Endothelial cell of umbilical vein (primary cell): ENCODE measurements at regions not wholly inside any gene's neighbourhood (a gene's known extent, or its start where the extent isn't known, plus 50 kb on each side); places are given as distances from the start of the nearest gene placed in this dataset.

Experiments
- BruUV-seq: library from RNA; stranded (reverse); fragments of 400-500 nt; replicated peaks from 2 replicates; lab custom pipeline; 2021; lab: Mats Ljungman, UMichigan
- CTCF ChIA-PET: fragments of 300-600, 350-600 bp; sonication (Branson Sonifier 250); formaldehyde crosslinking; loops from one replicate; lab custom pipeline; 2021; ENCODE audit warnings: antibody characterized with exemption, inconsistent platforms; lab: Charles Lee
- POLR2A ChIA-PET: fragments of 300-600, 350-600 bp; sonication (Branson Sonifier 250); formaldehyde crosslinking; loops from one replicate; lab custom pipeline; 2021; ENCODE audit warnings: antibody characterized with exemption, inconsistent platforms; lab: Charles Lee
- DNase-seq: peaks from one replicate; pipeline ENCODE4 v3.0.0-alpha.2; 2011; ENCODE audit warnings: low read depth, low spot score
- FAIRE-seq: peaks from 2 replicates; lab custom pipeline; 2011; peaks lifted over from hg19 to GRCh38; lab: Jason Lieb, UNC
- H2AFZ ChIP-seq: 2 replicates; pipeline ENCODE4 v1.6.0; 2012; ENCODE audit warnings: low read depth, low read length, control low read depth, inconsistent platforms
- H3K27ac ChIP-seq: 2 replicates; pipeline ENCODE4 v1.5.1; 2011; ENCODE audit warnings: low read depth, mild to moderate bottlenecking, control low read depth, low read length, moderate library complexity; ENCODE audit not compliant: insufficient read depth
- H3K27me3 ChIP-seq, 2 experiments: 2 replicates each; pipeline versions ENCODE4 v1.6.0 to v1.6.1; 2011; ENCODE audit warnings: low read length in 2 of 2, mixed read lengths in 1 of 2; ENCODE audit not compliant: control insufficient read depth in 2 of 2, insufficient read depth in 2 of 2
- H3K36me3 ChIP-seq, 2 experiments: 2 replicates in 1 of 2; 3 replicates in 1 of 2; pipeline ENCODE4 v1.5.1; 2011; ENCODE audit warnings: low read length in 2 of 2, mild to moderate bottlenecking in 1 of 2, moderate library complexity in 1 of 2; ENCODE audit not compliant: control insufficient read depth in 2 of 2, insufficient read depth in 2 of 2; ENCODE audit errors: extremely low read depth in 1 of 2
- H3K4me1 ChIP-seq: 3 replicates; pipeline ENCODE4 v1.5.1; 2011; ENCODE audit warnings: mild to moderate bottlenecking, low read length; ENCODE audit not compliant: control insufficient read depth, insufficient read depth; ENCODE audit errors: extremely low read depth
- H3K4me2 ChIP-seq: 2 replicates; pipeline ENCODE4 v1.6.1; 2011; ENCODE audit warnings: low read length, control low read depth, mixed read lengths; ENCODE audit not compliant: insufficient read depth
- H3K4me3 ChIP-seq, 3 experiments: fragments of 200-600 bp in 1 of 3; sonication (generic), shearing (Covaris generic) in 1 of 3; replicated peaks in 1 of 3; 2 replicates each; pipeline ENCODE4 v1.5.1; 2011 to 2016; ENCODE audit warnings: control low read depth in 3 of 3, low read length in 3 of 3, mild to moderate bottlenecking in 2 of 3, inconsistent platforms in 1 of 3, low read depth in 1 of 3, moderate library complexity in 1 of 3; ENCODE audit not compliant: insufficient read depth in 1 of 3
- H3K79me2 ChIP-seq: 2 replicates; pipeline ENCODE4 v1.6.0; 2012; ENCODE audit warnings: low read length, inconsistent platforms; ENCODE audit not compliant: control insufficient read depth, insufficient read depth
- H3K9ac ChIP-seq: replicated peaks from 2 replicates; pipeline ENCODE3; 2011; ENCODE audit warnings: low read length, control low read depth; ENCODE audit not compliant: insufficient read depth; ENCODE audit errors: extremely low read depth
- H3K9me1 ChIP-seq: replicated peaks from 3 replicates; pipeline ENCODE4 v1.6.0; 2011; ENCODE audit warnings: mild to moderate bottlenecking, low read length; ENCODE audit not compliant: control insufficient read depth, insufficient read depth; ENCODE audit errors: extremely low read depth
- H3K9me3 ChIP-seq: replicated peaks from 2 replicates; pipeline ENCODE4 v1.5.1; 2012; ENCODE audit warnings: low read length, inconsistent platforms; ENCODE audit not compliant: control insufficient read depth, insufficient read depth
- H4K20me1 ChIP-seq: replicated peaks from 2 replicates; pipeline ENCODE3; 2011; ENCODE audit warnings: mild to moderate bottlenecking, low read length; ENCODE audit not compliant: control insufficient read depth, insufficient read depth; ENCODE audit errors: extremely low read depth
- EZH2 ChIP-seq: IDR thresholded peaks from 2 replicates; pipeline ENCODE4 v1.6.1; 2012; ENCODE audit warnings: borderline replicate concordance, low read depth, mild to moderate bottlenecking, moderate library complexity, low read length, inconsistent platforms; ENCODE audit not compliant: severe bottlenecking
- FOS ChIP-seq: IDR thresholded peaks from 2 replicates; pipeline ENCODE4 v1.6.1; 2011; ENCODE audit warnings: mild to moderate bottlenecking, low read length, moderate library complexity, borderline replicate concordance; ENCODE audit not compliant: insufficient read depth
- GATA2 ChIP-seq: IDR thresholded peaks from 2 replicates; pipeline ENCODE4 v1.7.0; 2011; ENCODE audit warnings: low read depth, mild to moderate bottlenecking, moderate library complexity, mixed read lengths, low read length; ENCODE audit not compliant: insufficient read length, insufficient read depth
- MYC ChIP-seq: IDR thresholded peaks from one replicate; pipeline ENCODE4 v1.6.1; 2011; ENCODE audit warnings: mild to moderate bottlenecking, low read depth, low read length
- POLR2A ChIP-seq: IDR thresholded peaks from 2 replicates; pipeline ENCODE4 v1.6.1; 2012; ENCODE audit warnings: low read depth, mild to moderate bottlenecking, control low read depth, low read length
- POLR2AphosphoS5 ChIP-seq: IDR thresholded peaks from 2 replicates; pipeline ENCODE4 v1.6.1; 2012; ENCODE audit warnings: low read depth, mild to moderate bottlenecking, control low read depth, low read length, moderate library complexity; ENCODE audit not compliant: insufficient read depth
- dilution Hi-C: fragments of 300-500 bp; cut with MboI; formaldehyde crosslinking; loops from one replicate; pipeline ENCODE4 v1.15.0; 2019; ENCODE audit warnings: low sequenced_read_pairs; ENCODE audit not compliant: extremely low pct_ligation_motif_present
- intact Hi-C: fragments of 100-400 bp; cut with micrococcal nuclease; formaldehyde crosslinking; loops from one replicate; pipeline ENCODE4 v1.10.0; 2022
- TF ChIP-seq, protein P1 (sequence below): IDR thresholded peaks from 2 replicates; pipeline ENCODE4 v1.6.1; 2011; ENCODE audit not compliant: insufficient read depth, insufficient read length
- TF ChIP-seq, protein P2 (sequence below), 2 donors: IDR thresholded peaks; 1 replicate in 1 of 2; 2 replicates in 1 of 2; pipeline ENCODE4 v1.5.1; 2011; ENCODE audit warnings: low read length in 2 of 2, mild to moderate bottlenecking in 2 of 2, moderate library complexity in 2 of 2, control low read depth in 1 of 2, inconsistent platforms in 1 of 2, low read depth in 1 of 2; ENCODE audit not compliant: insufficient read depth in 1 of 2; ENCODE audit errors: extremely low read depth in 1 of 2

DNA sequence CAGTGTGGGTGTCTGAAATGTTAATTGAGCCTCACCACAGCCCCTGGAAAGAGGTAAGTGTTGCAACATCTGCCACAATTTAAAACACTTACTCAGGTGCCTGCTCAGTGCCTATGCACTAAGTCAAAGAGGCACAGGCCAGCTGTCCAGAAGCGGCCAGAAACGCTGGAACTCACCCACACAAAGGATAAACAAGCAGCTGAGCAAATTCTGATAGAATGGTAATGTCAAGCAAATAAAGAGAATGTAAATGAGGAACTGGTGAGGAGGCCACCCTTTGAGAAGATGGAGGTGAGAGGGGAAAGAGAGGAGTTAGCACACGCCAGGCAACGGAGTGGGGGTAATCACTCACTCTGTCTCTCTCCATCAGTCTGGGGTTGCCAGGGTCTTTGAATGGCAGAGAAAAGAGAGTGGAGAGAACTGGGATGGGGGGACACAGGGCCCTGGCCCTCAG lies 67.7 kb upstream of the SERP2 start:
- Histone ChIP-seq H4K20me1 (no peaks in the 10 kb centered on the region), H3K36me3 (no peaks in the 10 kb centered on the region), H3K79me2 (no peaks in the 10 kb centered on the region), H3K4me3 (no peak overlapping the region), H3K4me2 (peak overlapping the region; percentile 15), H3K9me3 (no peaks in the 10 kb centered on the region), H3K9ac (peak overlapping the region; percentile 73), H3K27me3 (no peaks in the 10 kb centered on the region), H2AFZ (peak overlapping the region; percentile 87), H3K9me1 (no peaks in the 10 kb centered on the region), H3K27ac (peak overlapping the region; percentile 100), H3K4me1 (peaks cover 28% of the 10 kb centered on the region)
- CTCF ChIA-PET = interaction anchor here (0.7 to 2.7 kb wide), 11 partner anchors 9 to 189 kb away, joined by 3 to 16 read pairs (median 4); no protein-coding TSS in a partner anchor
- DNase-seq (peak; percentile 48), FAIRE-seq (no peak)
- dilution Hi-C loops (no loop called here), intact Hi-C loops (loop anchor here (1.0 to 5.0 kb wide), 8 partner anchors 13 to 271 kb away; partner anchors contain the start of gene TSC22D1)
- TF ChIP-seq, protein P1, sequence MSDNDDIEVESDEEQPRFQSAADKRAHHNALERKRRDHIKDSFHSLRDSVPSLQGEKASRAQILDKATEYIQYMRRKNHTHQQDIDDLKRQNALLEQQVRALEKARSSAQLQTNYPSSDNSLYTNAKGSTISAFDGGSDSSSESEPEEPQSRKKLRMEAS = no peak
- TF ChIP-seq POLR2AphosphoS5 (no peak), GATA2 (no peak), POLR2A (no peak), EZH2 (no peak), FOS (no peak), MYC (no peak)
- TF ChIP-seq, protein P2, sequence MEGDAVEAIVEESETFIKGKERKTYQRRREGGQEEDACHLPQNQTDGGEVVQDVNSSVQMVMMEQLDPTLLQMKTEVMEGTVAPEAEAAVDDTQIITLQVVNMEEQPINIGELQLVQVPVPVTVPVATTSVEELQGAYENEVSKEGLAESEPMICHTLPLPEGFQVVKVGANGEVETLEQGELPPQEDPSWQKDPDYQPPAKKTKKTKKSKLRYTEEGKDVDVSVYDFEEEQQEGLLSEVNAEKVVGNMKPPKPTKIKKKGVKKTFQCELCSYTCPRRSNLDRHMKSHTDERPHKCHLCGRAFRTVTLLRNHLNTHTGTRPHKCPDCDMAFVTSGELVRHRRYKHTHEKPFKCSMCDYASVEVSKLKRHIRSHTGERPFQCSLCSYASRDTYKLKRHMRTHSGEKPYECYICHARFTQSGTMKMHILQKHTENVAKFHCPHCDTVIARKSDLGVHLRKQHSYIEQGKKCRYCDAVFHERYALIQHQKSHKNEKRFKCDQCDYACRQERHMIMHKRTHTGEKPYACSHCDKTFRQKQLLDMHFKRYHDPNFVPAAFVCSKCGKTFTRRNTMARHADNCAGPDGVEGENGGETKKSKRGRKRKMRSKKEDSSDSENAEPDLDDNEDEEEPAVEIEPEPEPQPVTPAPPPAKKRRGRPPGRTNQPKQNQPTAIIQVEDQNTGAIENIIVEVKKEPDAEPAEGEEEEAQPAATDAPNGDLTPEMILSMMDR (IDR thresholded peaks at IDR 0.05; ENCODE audit: extremely low read depth in 1 of 2, insufficient read depth in 1 of 2, low read depth in 1 of 2, low read length in 2 of 2) = no peak
- POLR2A ChIA-PET = interaction anchor here (1.1 to 2.8 kb wide), 2 partner anchors 68 to 130 kb away, joined by 4 to 35 read pairs; no protein-coding TSS in a partner anchor
- BruUV-seq = TSS peak; percentile 87
